GM18951 (cell line): ENCODE measurements at regions not wholly inside any gene's neighbourhood (a gene's known extent, or its start where the extent isn't known, plus 50 kb on each side); places are given as distances from the start of the nearest gene placed in this dataset.

ENCODE experiments used
- POLR2A ChIP-seq: IDR thresholded peaks from 4 replicates; pipeline ENCODE4 v1.6.1; 2011; ENCODE audit warnings: mild to moderate bottlenecking; ENCODE audit not compliant: insufficient read length, insufficient read depth; ENCODE audit errors: extremely low read depth
- in situ Hi-C: fragments of 300-500 bp; cut with MboI; formaldehyde crosslinking; loops from one replicate; pipeline ENCODE4 v1.12.0; 2022; ENCODE audit warnings: low sequenced_read_pairs, mixed read lengths, inconsistent platforms; ENCODE audit not compliant: unreplicated experiment

- no peak for TF ChIP-seq POLR2A
- in situ Hi-C loops: no loop called here
Observed at GRCh38 chr13:78714717-78715116, 55.8 kb upstream of the OBI1 start.

DNA sequence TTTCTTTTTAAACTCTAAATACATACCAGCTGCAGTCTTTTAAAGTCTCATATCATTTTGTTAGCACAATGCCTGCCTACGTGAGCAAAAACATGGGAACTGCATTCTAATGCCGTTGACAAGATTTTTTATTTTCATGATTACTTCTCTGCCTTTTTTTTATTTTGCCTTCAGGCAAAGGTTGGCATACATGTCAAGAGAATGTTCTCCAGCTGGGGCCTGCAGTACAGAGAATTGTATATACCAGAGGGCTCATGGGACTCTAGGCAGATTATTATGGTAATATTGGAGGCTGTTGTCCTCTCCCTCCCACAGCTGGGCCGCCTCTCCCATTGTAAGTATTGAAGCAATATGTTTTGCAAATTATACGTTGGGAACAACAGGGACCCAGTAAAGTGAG lies 53.9 kb upstream of the OBI1 start:
- TF ChIP-seq POLR2A: no peak
- in situ Hi-C loops: no loop called here

- in situ Hi-C loops: no loop called here
- no peak for TF ChIP-seq POLR2A
Observed at GRCh38 chr13:78709028-78709427, 50.1 kb upstream of the OBI1 start.
